Activated B cell treated with CpG ODN at 0.5 μM for 24 hours (primary cell): ENCODE measurements at regions not wholly inside any gene's neighbourhood (a gene's known extent, or its start where the extent isn't known, plus 50 kb on each side); places are given as distances from the start of the nearest gene placed in this dataset.

Source experiments
- ATAC-seq: fragments of 200-7000 bp; cut with Tn5 transposase; one replicate; pipeline ENCODE4 v1.10.0; 2021; ENCODE audit warnings: low read depth, mild to moderate bottlenecking, moderate library complexity
- CTCF ChIA-PET: fragments of 350-600 bp; sonication (Branson Sonifier 250); formaldehyde crosslinking; loops from one replicate; lab custom pipeline; 2021; ENCODE audit warnings: antibody characterized with exemption; lab: Charles Lee
- POLR2A ChIA-PET: fragments of 350-600 bp; sonication (Branson Sonifier 250); formaldehyde crosslinking; loops from one replicate; lab custom pipeline; 2021; ENCODE audit warnings: antibody characterized with exemption; lab: Charles Lee
- DNase-seq: peaks from one replicate; pipeline ENCODE4 v3.0.0; 2022
- H3K27ac Mint-ChIP-seq: one replicate; pipeline ENCODE4 v1.8.0; 2020; ENCODE audit warnings: mixed read lengths
- H3K27me3 Mint-ChIP-seq: one replicate; pipeline ENCODE4 v1.8.0; 2021; ENCODE audit warnings: mixed read lengths
- H3K36me3 Mint-ChIP-seq: one replicate; pipeline ENCODE4 v1.8.0; 2021; ENCODE audit warnings: low read depth, mixed read lengths
- H3K4me1 Mint-ChIP-seq: one replicate; pipeline ENCODE4 v1.8.0; 2021; ENCODE audit warnings: mixed read lengths
- H3K4me3 Mint-ChIP-seq: one replicate; pipeline ENCODE4 v1.8.0; 2020; ENCODE audit warnings: mild to moderate bottlenecking, mixed read lengths
- H3K9me3 Mint-ChIP-seq: one replicate; pipeline ENCODE4 v1.8.0; 2020; ENCODE audit warnings: mixed read lengths
- intact Hi-C: fragments of 100-400 bp; cut with micrococcal nuclease; formaldehyde crosslinking; loops from one replicate; pipeline ENCODE4 v1.15.1; 2024
- TF ChIP-seq, protein P1 (sequence below): fragments of 200-600 bp; IDR thresholded peaks from one replicate; pipeline ENCODE4 v1.8.0; 2022; ENCODE audit warnings: antibody characterized with exemption, mild to moderate bottlenecking

DNA sequence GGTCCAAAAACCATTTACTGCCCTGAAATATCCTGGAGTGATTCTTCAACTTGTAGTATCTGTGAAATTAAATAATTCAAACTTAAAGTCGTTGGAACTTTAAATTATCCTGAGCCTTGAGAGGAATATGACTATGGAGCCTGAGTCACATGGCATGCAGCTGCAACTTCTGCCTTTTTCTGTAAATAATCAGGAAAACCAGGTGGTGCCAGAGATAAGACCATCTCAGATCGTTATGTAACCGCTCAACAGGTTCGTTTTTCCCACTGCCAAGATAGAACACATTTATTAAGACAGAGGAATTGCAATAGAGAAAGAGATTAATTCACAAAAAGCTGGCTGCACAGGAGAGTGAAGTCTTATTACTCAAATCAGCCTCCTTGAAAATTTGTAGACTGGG is 876.5 kb downstream of the SUCLG1 start:
- Mint-ChIP-seq H3K27me3 (no peaks in the 10 kb centered on the region), H3K4me1 (no peaks in the 10 kb centered on the region), H3K9me3 (no peaks in the 10 kb centered on the region), H3K36me3 (no peaks in the 10 kb centered on the region), H3K4me3 (no peak overlapping the region), H3K27ac (no peak overlapping the region)
- ATAC-seq (no peak), DNase-seq (no peak)
- intact Hi-C loops, result no loop called here
- CTCF ChIA-PET, result no interaction called here
- POLR2A ChIA-PET, result no interaction called here
- TF ChIP-seq, protein P1, sequence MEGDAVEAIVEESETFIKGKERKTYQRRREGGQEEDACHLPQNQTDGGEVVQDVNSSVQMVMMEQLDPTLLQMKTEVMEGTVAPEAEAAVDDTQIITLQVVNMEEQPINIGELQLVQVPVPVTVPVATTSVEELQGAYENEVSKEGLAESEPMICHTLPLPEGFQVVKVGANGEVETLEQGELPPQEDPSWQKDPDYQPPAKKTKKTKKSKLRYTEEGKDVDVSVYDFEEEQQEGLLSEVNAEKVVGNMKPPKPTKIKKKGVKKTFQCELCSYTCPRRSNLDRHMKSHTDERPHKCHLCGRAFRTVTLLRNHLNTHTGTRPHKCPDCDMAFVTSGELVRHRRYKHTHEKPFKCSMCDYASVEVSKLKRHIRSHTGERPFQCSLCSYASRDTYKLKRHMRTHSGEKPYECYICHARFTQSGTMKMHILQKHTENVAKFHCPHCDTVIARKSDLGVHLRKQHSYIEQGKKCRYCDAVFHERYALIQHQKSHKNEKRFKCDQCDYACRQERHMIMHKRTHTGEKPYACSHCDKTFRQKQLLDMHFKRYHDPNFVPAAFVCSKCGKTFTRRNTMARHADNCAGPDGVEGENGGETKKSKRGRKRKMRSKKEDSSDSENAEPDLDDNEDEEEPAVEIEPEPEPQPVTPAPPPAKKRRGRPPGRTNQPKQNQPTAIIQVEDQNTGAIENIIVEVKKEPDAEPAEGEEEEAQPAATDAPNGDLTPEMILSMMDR, result no peak

DNA sequence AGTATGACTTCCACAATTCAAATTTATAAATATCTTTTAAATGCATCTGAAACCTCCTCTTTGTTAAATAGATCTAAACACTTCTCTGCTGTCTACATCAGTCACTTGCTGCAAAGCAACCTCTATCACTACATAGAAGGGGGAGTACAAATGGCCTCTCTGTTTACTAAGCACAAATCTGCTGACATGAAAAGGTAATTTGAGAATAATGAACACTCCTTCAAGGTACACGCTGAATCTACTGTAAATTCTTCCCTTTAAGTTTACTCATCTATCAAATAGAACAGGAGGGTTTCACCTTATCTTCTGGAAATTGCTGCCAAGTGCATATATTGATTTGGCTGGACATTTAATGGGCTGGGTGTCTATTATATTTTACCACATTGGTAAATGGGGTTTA is 879.6 kb downstream of the SUCLG1 start:
- H3K4me1 Mint-ChIP-seq, result no peaks in the 10 kb centered on the region
- TF ChIP-seq, protein P1, result no peak
- POLR2A ChIA-PET, result no interaction called here
- H3K27ac Mint-ChIP-seq, result no peak overlapping the region
- CTCF ChIA-PET, result no interaction called here
- H3K27me3 Mint-ChIP-seq, result no peaks in the 10 kb centered on the region
- no peaks in the 10 kb centered on the region for H3K36me3 Mint-ChIP-seq
- no peak overlapping the region for H3K4me3 Mint-ChIP-seq
- intact Hi-C loops, result no loop called here
- no peaks in the 10 kb centered on the region for H3K9me3 Mint-ChIP-seq
- ATAC-seq (no peak), DNase-seq (no peak)

DNA sequence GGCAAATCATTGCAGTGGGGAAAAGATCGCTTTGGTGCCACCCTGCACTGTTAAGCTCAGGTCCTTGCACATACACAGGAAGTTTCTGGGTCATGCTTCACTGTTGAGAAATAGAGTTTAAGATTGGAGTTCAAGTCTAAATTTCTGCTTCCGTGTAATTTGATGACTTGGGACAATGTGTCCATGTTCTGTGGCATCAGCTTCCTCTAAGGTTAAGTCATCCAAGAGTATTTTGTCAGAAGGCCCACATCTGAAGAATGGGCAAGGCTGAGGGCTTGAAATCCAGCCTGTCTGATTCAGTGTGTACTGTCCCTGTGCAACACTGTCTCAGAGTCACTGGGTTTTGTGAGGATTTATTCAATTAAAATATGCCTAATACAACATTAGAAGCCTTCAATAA is 880.7 kb downstream of the SUCLG1 start:
- DNase-seq (no peak), ATAC-seq (no peak)
- intact Hi-C loops, result no loop called here
- TF ChIP-seq, protein P1, result no peak
- Mint-ChIP-seq H3K9me3 (no peaks in the 10 kb centered on the region), H3K4me1 (no peaks in the 10 kb centered on the region), H3K27ac (no peak overlapping the region), H3K36me3 (no peaks in the 10 kb centered on the region), H3K27me3 (no peaks in the 10 kb centered on the region), H3K4me3 (no peak overlapping the region)
- POLR2A ChIA-PET, result no interaction called here
- CTCF ChIA-PET, result no interaction called here

DNA sequence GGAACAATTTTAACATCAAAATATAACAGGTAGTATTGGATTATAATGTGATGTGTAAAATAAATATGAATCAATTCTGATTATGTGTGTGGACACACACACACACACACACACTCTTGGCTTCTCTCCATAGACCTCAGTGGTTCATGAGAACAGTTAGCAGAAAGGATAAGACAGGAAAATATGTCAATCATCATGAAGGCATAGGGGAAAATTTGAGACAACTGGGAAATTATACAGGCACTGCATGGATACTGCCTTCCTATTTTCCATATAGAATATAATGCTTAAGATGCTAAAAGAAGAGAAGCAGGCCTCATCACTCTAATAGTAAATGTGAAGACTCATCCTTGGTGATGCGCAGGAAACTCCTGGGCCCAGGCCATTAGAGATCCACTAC is 884.5 kb downstream of the SUCLG1 start:
- no peak overlapping the region for H3K27ac Mint-ChIP-seq
- no peaks in the 10 kb centered on the region for H3K4me1 Mint-ChIP-seq
- TF ChIP-seq, protein P1, result no peak
- no peaks in the 10 kb centered on the region for H3K36me3 Mint-ChIP-seq
- DNase-seq (no peak), ATAC-seq (no peak)
- intact Hi-C loops, result no loop called here
- ChIA-PET POLR2A (no interaction called here), CTCF (no interaction called here)
- no peaks in the 10 kb centered on the region for H3K9me3 Mint-ChIP-seq
- no peak overlapping the region for H3K4me3 Mint-ChIP-seq
- H3K27me3 Mint-ChIP-seq, result no peaks in the 10 kb centered on the region

DNA sequence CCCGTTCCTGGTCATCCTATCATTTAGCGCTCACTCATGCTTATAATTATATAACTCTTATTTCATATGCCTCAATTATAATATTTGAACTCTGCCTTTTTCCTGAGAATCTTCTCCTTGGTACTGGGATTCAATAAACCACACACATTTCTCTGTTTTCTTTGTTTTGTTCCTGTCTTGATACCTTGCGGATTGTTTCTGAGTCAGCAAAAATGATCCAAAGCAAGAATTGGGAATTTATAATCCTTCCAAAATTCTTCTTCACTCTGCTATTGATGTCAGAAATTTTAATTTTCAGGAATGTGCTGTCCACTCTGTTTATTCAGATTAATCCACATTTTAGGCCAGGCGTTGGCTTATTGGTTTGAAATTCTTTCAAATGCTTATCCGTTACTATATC is 886.0 kb downstream of the SUCLG1 start:
- no peak overlapping the region for H3K27ac Mint-ChIP-seq
- no peaks in the 10 kb centered on the region for H3K4me1 Mint-ChIP-seq
- TF ChIP-seq, protein P1, result no peak
- intact Hi-C loops, result no loop called here
- DNase-seq, result no peak
- ATAC-seq, result no peak
- ChIA-PET CTCF (no interaction called here), POLR2A (no interaction called here)
- no peaks in the 10 kb centered on the region for H3K9me3 Mint-ChIP-seq
- no peaks in the 10 kb centered on the region for H3K27me3 Mint-ChIP-seq
- H3K36me3 Mint-ChIP-seq, result no peaks in the 10 kb centered on the region
- no peak overlapping the region for H3K4me3 Mint-ChIP-seq
